IMR-90 (cell line): ENCODE measurements at regions not wholly inside any gene's neighbourhood (a gene's known extent, or its start where the extent isn't known, plus 50 kb on each side); places are given as distances from the start of the nearest gene placed in this dataset.
A peak's percentile ranks its signal among the peaks of the same experiment; 100 is the strongest.

Experiments used
- ATAC-seq: fragments of 200-7000 bp; cut with Tn5 transposase; 2 replicates; pipeline ENCODE4 v1.9.1; 2020; ENCODE audit warnings: low read depth, mild to moderate bottlenecking, moderate library complexity
- BruUV-seq: library from RNA; stranded (reverse); fragments of 400-500 nt; replicated peaks from 2 replicates; lab custom pipeline; 2021; lab: Mats Ljungman, UMichigan
- CTCF ChIA-PET: fragments of 300-600 bp; formaldehyde crosslinking; extraction: SDS; loops from one replicate; lab custom pipeline; 2021; ENCODE audit warnings: antibody characterized with exemption; lab: Yijun Ruan, JAX
- POLR2A ChIA-PET: fragments of 300-600 bp; sonication (Branson Sonifier 250); formaldehyde crosslinking; loops from one replicate; lab custom pipeline; 2022; ENCODE audit warnings: antibody characterized with exemption; ENCODE audit not compliant: unreplicated experiment; lab: Charles Lee
- DNase-seq: peaks from one replicate; pipeline ENCODE4 v3.0.0; 2013
- H2AFZ ChIP-seq: replicated peaks from 2 replicates; pipeline ENCODE3; 2013; ENCODE audit warnings: low read length, mild to moderate bottlenecking; ENCODE audit not compliant: poor library complexity
- H2AK5ac ChIP-seq: 2 replicates; pipeline ENCODE4 v1.6.1; 2013; ENCODE audit warnings: low read depth, low read length, inconsistent platforms
- H2AK9ac ChIP-seq: replicated peaks from 2 replicates; pipeline ENCODE3; 2013; ENCODE audit warnings: mild to moderate bottlenecking, low read depth, low read length, moderate library complexity; ENCODE audit not compliant: poor library complexity
- H2BK120ac ChIP-seq: 2 replicates; pipeline ENCODE4 v1.6.1; 2013; ENCODE audit warnings: low read depth, low read length, inconsistent platforms
- H2BK15ac ChIP-seq: 3 replicates; pipeline ENCODE4 v1.6.1; 2013; ENCODE audit warnings: low read depth, low read length, inconsistent platforms
- H2BK20ac ChIP-seq: 2 replicates; pipeline ENCODE4 v1.6.1; 2013; ENCODE audit warnings: low read depth, mild to moderate bottlenecking, inconsistent platforms, low read length, moderate library complexity
- H2BK5ac ChIP-seq: 2 replicates; pipeline ENCODE4 v1.6.1; 2013; ENCODE audit warnings: mild to moderate bottlenecking, low read depth, low read length, inconsistent platforms; ENCODE audit not compliant: poor library complexity, severe bottlenecking
- H3K14ac ChIP-seq: replicated peaks from 2 replicates; pipeline ENCODE4 v1.6.1; 2013; ENCODE audit warnings: low read depth, low read length, inconsistent platforms
- H3K18ac ChIP-seq: 2 replicates; pipeline ENCODE4 v1.6.1; 2013; ENCODE audit warnings: low read depth, low read length, control low read depth
- H3K23ac ChIP-seq: 2 replicates; pipeline ENCODE4 v1.6.1; 2013; ENCODE audit warnings: low read depth, low read length, inconsistent platforms
- H3K27ac ChIP-seq: 2 replicates; pipeline ENCODE4 v1.5.1; 2013; ENCODE audit warnings: mild to moderate bottlenecking, control low read depth, low read length; ENCODE audit not compliant: insufficient read depth
- H3K27me3 ChIP-seq: 2 replicates; pipeline ENCODE4 v1.6.1; 2013; ENCODE audit warnings: low read length; ENCODE audit not compliant: control insufficient read depth, insufficient read depth
- H3K36me3 ChIP-seq: 2 replicates; pipeline ENCODE4 v1.6.1; 2013; ENCODE audit warnings: low read length, mixed read lengths; ENCODE audit not compliant: control insufficient read depth, insufficient read depth
- H3K4ac ChIP-seq: 2 replicates; pipeline ENCODE4 v1.6.1; 2013; ENCODE audit warnings: low read depth, low read length, inconsistent platforms
- H3K4me1 ChIP-seq: 2 replicates; pipeline ENCODE4 v1.6.1; 2013; ENCODE audit warnings: low read length, mixed read lengths; ENCODE audit not compliant: control insufficient read depth, insufficient read depth
- H3K4me2 ChIP-seq: 2 replicates; pipeline ENCODE4 v1.6.1; 2013; ENCODE audit warnings: low read depth, mild to moderate bottlenecking, control low read depth, low read length, moderate library complexity
- H3K4me3 ChIP-seq: 2 replicates; pipeline ENCODE4 v1.5.1; 2013; ENCODE audit warnings: low read depth, mild to moderate bottlenecking, control low read depth, low read length, moderate library complexity; ENCODE audit not compliant: insufficient read depth
- H3K56ac ChIP-seq: 2 replicates; pipeline ENCODE4 v1.6.1; 2013; ENCODE audit warnings: low read length, inconsistent platforms; ENCODE audit not compliant: insufficient read depth; ENCODE audit errors: extremely low read depth
- H3K79me1 ChIP-seq, 2 experiments: 2 replicates each; pipeline ENCODE4 v1.6.1; 2013; ENCODE audit warnings: low read length in 2 of 2, inconsistent platforms in 1 of 2, low read depth in 1 of 2
- H3K9ac ChIP-seq: 2 replicates; pipeline ENCODE4 v1.6.1; 2013; ENCODE audit warnings: low read depth, low read length, control low read depth
- H3K9me1 ChIP-seq: 2 replicates; pipeline ENCODE4 v1.6.1; 2013; ENCODE audit warnings: low read length, inconsistent platforms; ENCODE audit not compliant: insufficient read depth
- H3K9me3 ChIP-seq: 2 replicates; pipeline ENCODE4 v1.6.1; 2013; ENCODE audit warnings: low read length; ENCODE audit not compliant: control insufficient read depth, insufficient read depth
- H4K20me1 ChIP-seq: 2 replicates; pipeline ENCODE4 v1.6.1; 2013; ENCODE audit warnings: low read length, inconsistent platforms; ENCODE audit not compliant: insufficient read depth
- H4K5ac ChIP-seq: 2 replicates; pipeline ENCODE4 v1.6.1; 2013; ENCODE audit warnings: mild to moderate bottlenecking, low read depth, low read length, control low read depth
- H4K8ac ChIP-seq, 2 experiments: 2 replicates each; pipeline ENCODE4 v1.6.1; 2013; ENCODE audit warnings: low read depth in 2 of 2, low read length in 2 of 2, control low read depth in 1 of 2, inconsistent platforms in 1 of 2
- H4K91ac ChIP-seq: 2 replicates; pipeline ENCODE4 v1.6.1; 2013; ENCODE audit warnings: low read depth, low read length, inconsistent platforms; ENCODE audit not compliant: insufficient read depth
- CEBPB ChIP-seq: IDR thresholded peaks from 2 replicates; pipeline ENCODE4 v1.6.1; 2012; ENCODE audit warnings: low read depth, low read length, improper control_type of control experiment
- CHD1 ChIP-seq: IDR thresholded peaks from 2 replicates; pipeline ENCODE4 v1.6.1; 2012; ENCODE audit warnings: low read depth, low read length, improper control_type of control experiment
- CTCF ChIP-seq: conservative IDR thresholded peaks from 2 replicates; pipeline ENCODE4 v1.5.1; 2012; ENCODE audit warnings: mild to moderate bottlenecking, low read depth, low read length, improper control_type of control experiment
- FOS ChIP-seq: fragments of 150-350 bp; IDR thresholded peaks from 2 replicates; pipeline ENCODE4 v1.6.1; 2016; ENCODE audit warnings: low read depth, low read length
- WGBS, 2 experiments: methylation state at CpG; one replicate each; pipeline versions ENCODE4 v1.1.5 to v1.1.7; 2013; ENCODE audit warnings: missing lambda C conversion rate in 2 of 2; ENCODE audit not compliant: insufficient read length in 1 of 2; ENCODE audit errors: extremely low coverage in 2 of 2; 5-methylcytosine and 5-hydroxymethylcytosine counted together
- dilution Hi-C: fragments of 300-500 bp; cut with HindIII; formaldehyde crosslinking; loops from one replicate; pipeline ENCODE4 v1.14.3; 2018; ENCODE audit warnings: low sequenced_read_pairs; ENCODE audit not compliant: unreplicated experiment
- in situ Hi-C: fragments of 300-500 bp; cut with MboI; formaldehyde crosslinking; loops from 3 replicates; pipeline ENCODE4 v1.14.3; 2019; ENCODE audit warnings: low sequenced_read_pairs, inconsistent platforms, mixed read lengths
- intact Hi-C: fragments of 100-400 bp; cut with micrococcal nuclease; formaldehyde crosslinking; loops from 2 replicates; pipeline ENCODE4 v1.10.0; 2022

GRCh38 chr2:8389431-8390108 lies 292.3 kb upstream of the ID2 start:
- Histone ChIP-seq H4K8ac (no peak overlapping the region), H3K4me2 (peak overlapping the region; percentile 31; the same call in 1 of the 2 replicates), H3K23ac (no peak overlapping the region), H3K56ac (no peak overlapping the region), H3K4me3 (no peak overlapping the region), H4K5ac (no peak overlapping the region), H3K14ac (no peak overlapping the region), H3K79me1 (no peaks in the 10 kb centered on the region), H2AFZ (no peak overlapping the region), H2BK15ac (no peak overlapping the region), H2BK5ac (no peak overlapping the region), H3K27me3 (peaks cover 1% of the 10 kb centered on the region), H2BK20ac (no peak overlapping the region), H2BK120ac (no peak overlapping the region), H3K36me3 (no peaks in the 10 kb centered on the region), H2AK9ac (no peak overlapping the region), H2AK5ac (no peak overlapping the region), H3K9me1 (no peaks in the 10 kb centered on the region), H3K27ac (no peak overlapping the region), H3K9ac (no peak overlapping the region), H3K4me1 (no peaks in the 10 kb centered on the region), H4K20me1 (no peaks in the 10 kb centered on the region), H3K9me3 (no peaks in the 10 kb centered on the region), H4K91ac (no peak overlapping the region), H3K18ac (no peak overlapping the region), H3K4ac (no peak overlapping the region)
- CTCF ChIA-PET, result interaction anchor here (0.6 to 1.0 kb wide), 2 partner anchors 16 to 515 kb away, joined by 3 read pairs; no protein-coding TSS in a partner anchor
- WGBS, 2 experiments, result no CpG with 5 or more reads among the region's 4 CpGs
- TF ChIP-seq CEBPB, result peak; percentile 73
- TF ChIP-seq FOS, result peak; percentile 54; the same call in 1 of the 2 replicates
- no peak for TF ChIP-seq CTCF
- TF ChIP-seq CHD1, result no peak
- peak; percentile 72 for ATAC-seq
- POLR2A ChIA-PET, result no interaction called here
- BruUV-seq, result no TSS peak
- intact Hi-C loops (no loop called here), in situ Hi-C loops (no loop called here), dilution Hi-C loops (no loop called here)
- DNase-seq, result peak; percentile 51
